ENCODE measurements at regions not wholly inside any gene's neighbourhood (a gene's known extent, or its start where the extent isn't known, plus 50 kb on each side); places are given as distances from the start of the nearest gene placed in this dataset.

GRCh38 chr5:136513430-136513829 lies 148.1 kb upstream of the TRPC7 start:
- TF ChIP-seq EZH2 (IDR thresholded peaks at IDR 0.05; ENCODE audit: insufficient read depth, poor library complexity, severe bottlenecking): no peak
- no peak for TF ChIP-seq EZH2phosphoT487 (IDR thresholded peaks at IDR 0.05; ENCODE audit: insufficient read depth, low read depth)
